GM12878 (cell line): ENCODE measurements at regions not wholly inside any gene's neighbourhood (a gene's known extent, or its start where the extent isn't known, plus 50 kb on each side); places are given as distances from the start of the nearest gene placed in this dataset.

Experiments
- ATAC-seq: fragments of 200-7000 bp; cut with Tn5 transposase; 3 replicates; pipeline ENCODE4 v1.9.1; 2020; ENCODE audit warnings: mild to moderate bottlenecking, moderate library complexity
- BruUV-seq: library from RNA; stranded (reverse); fragments of 400-500 nt; replicated peaks from 2 replicates; lab custom pipeline; 2021; lab: Mats Ljungman, UMichigan
- CTCF ChIA-PET: fragments of 300-600 bp; sonication (Branson Sonifier 250); formaldehyde crosslinking; extraction: SDS; loops from one replicate; lab custom pipeline; 2021; ENCODE audit warnings: inconsistent platforms; lab: Yijun Ruan, JAX
- POLR2A ChIA-PET: fragments of 350-600 bp; formaldehyde crosslinking; extraction: SDS; loops from one replicate; lab custom pipeline; 2021; ENCODE audit warnings: inconsistent platforms; lab: Charles Lee
- RAD21 ChIA-PET: fragments of 300-600 bp; sonication (Branson Sonifier 250); formaldehyde crosslinking; loops from one replicate; lab custom pipeline; 2023; ENCODE audit warnings: antibody characterized with exemption; ENCODE audit not compliant: unreplicated experiment; lab: Charles Lee
- SMC1A ChIA-PET: fragments of 300-600 bp; sonication (Branson Sonifier 250); formaldehyde crosslinking; loops from one replicate; lab custom pipeline; 2023; ENCODE audit not compliant: unreplicated experiment, uncharacterized antibody; lab: Charles Lee
- DNase-seq: peaks from one replicate; pipeline ENCODE4 v3.0.0-alpha.2; 2011; ENCODE audit warnings: low read depth, low spot score
- FAIRE-seq: peaks from 3 replicates; lab custom pipeline; 2011; peaks lifted over from hg19 to GRCh38; lab: Jason Lieb, UNC
- H2AFZ ChIP-seq: 2 replicates; pipeline ENCODE4 v1.6.0; 2011; ENCODE audit warnings: low read depth, low read length, control low read depth; ENCODE audit not compliant: control insufficient read depth
- H3K27ac ChIP-seq: 2 replicates; pipeline ENCODE4 v1.5.1; 2011; ENCODE audit warnings: control low read depth; ENCODE audit not compliant: control insufficient read depth, insufficient read depth
- H3K27me3 ChIP-seq, 2 experiments: replicated peaks in 1 of 2; 2 replicates each; pipeline versions ENCODE4 v1.6.0 to v1.6.1; 2011; ENCODE audit warnings: low read length in 1 of 2; ENCODE audit not compliant: control insufficient read depth in 2 of 2, insufficient read depth in 2 of 2
- H3K36me3 ChIP-seq, 2 experiments: 2 replicates each; pipeline ENCODE4 v1.5.1; 2011; ENCODE audit warnings: low read length in 1 of 2; ENCODE audit not compliant: control insufficient read depth in 2 of 2, insufficient read depth in 2 of 2
- H3K4me1 ChIP-seq: 2 replicates; pipeline ENCODE4 v1.6.1; 2011; ENCODE audit warnings: mild to moderate bottlenecking, low read length, moderate library complexity, mixed read lengths; ENCODE audit not compliant: control insufficient read depth, insufficient read depth
- H3K4me2 ChIP-seq: 2 replicates; pipeline ENCODE4 v1.6.0; 2011; ENCODE audit warnings: control low read depth; ENCODE audit not compliant: control insufficient read depth, insufficient read depth
- H3K4me3 ChIP-seq: fragments of 200-600 bp; sonication (generic); 2 replicates; pipeline ENCODE4 v1.5.1; 2016
- H3K79me2 ChIP-seq: 2 replicates; pipeline ENCODE4 v1.6.0; 2011; ENCODE audit warnings: low read length; ENCODE audit not compliant: control insufficient read depth, insufficient read depth
- H3K9ac ChIP-seq: 2 replicates; pipeline ENCODE4 v1.8.0; 2011; ENCODE audit warnings: low read length, control low read depth, mixed read lengths; ENCODE audit not compliant: control insufficient read depth, insufficient read depth
- H3K9me3 ChIP-seq: replicated peaks from 3 replicates; pipeline ENCODE4 v1.5.1; 2011; ENCODE audit warnings: mild to moderate bottlenecking, low read length; ENCODE audit not compliant: control insufficient read depth, insufficient read depth
- H4K20me1 ChIP-seq: 2 replicates; pipeline ENCODE4 v1.6.0; 2011; ENCODE audit not compliant: control insufficient read depth, insufficient read depth
- ASH2L ChIP-seq: fragments of 300-600, 200-600 bp; sonication (generic); IDR thresholded peaks from 2 replicates; pipeline ENCODE4 v1.6.1; 2017; ENCODE audit warnings: low read depth, mild to moderate bottlenecking, borderline replicate concordance
- ATF3 ChIP-seq: IDR thresholded peaks from 2 replicates; pipeline ENCODE4 v1.6.1; 2011; ENCODE audit warnings: low read depth, mild to moderate bottlenecking, low read length, moderate library complexity, borderline replicate concordance; ENCODE audit errors: extremely low read depth
- BCL3 ChIP-seq: IDR thresholded peaks from 2 replicates; pipeline ENCODE4 v1.6.1; 2011; ENCODE audit warnings: borderline replicate concordance, low read depth, mild to moderate bottlenecking, moderate library complexity, low read length; ENCODE audit not compliant: insufficient read depth, poor library complexity, severe bottlenecking
- BHLHE40 ChIP-seq, 2 experiments: fragments of 450-650 bp in 1 of 2; IDR thresholded peaks; 2 replicates each; pipeline ENCODE4 v1.6.1; 2011 to 2017; ENCODE audit warnings: low read depth in 2 of 2, borderline replicate concordance in 1 of 2, improper control_type of control experiment in 1 of 2, low read length in 1 of 2, mild to moderate bottlenecking in 1 of 2
- BRCA1 ChIP-seq: IDR thresholded peaks from 2 replicates; pipeline ENCODE4 v1.6.1; 2011; ENCODE audit warnings: low read depth, low read length, improper control_type of control experiment
- CREM ChIP-seq: IDR thresholded peaks from 2 replicates; pipeline ENCODE4 v1.6.1; 2014; ENCODE audit warnings: antibody characterized with exemption, low read depth
- MTA3 ChIP-seq: IDR thresholded peaks from 2 replicates; pipeline ENCODE4 v1.6.1; 2012; ENCODE audit warnings: low read length, inconsistent platforms, borderline replicate concordance
- MXI1 ChIP-seq: fragments of 150-350 bp; IDR thresholded peaks from 2 replicates; pipeline ENCODE4 v1.6.1; 2011; ENCODE audit warnings: low read depth, mild to moderate bottlenecking, inconsistent platforms, low read length, improper control_type of control experiment
- MYB ChIP-seq: fragments of 150-350 bp; IDR thresholded peaks from 2 replicates; pipeline ENCODE4 v1.6.1; 2014; ENCODE audit warnings: mild to moderate bottlenecking, low read depth, low read length, borderline replicate concordance
- NBN ChIP-seq: fragments of 450-650 bp; IDR thresholded peaks from 2 replicates; pipeline ENCODE4 v1.6.1; 2016
- PAX8 ChIP-seq: fragments of 450-650 bp; IDR thresholded peaks from 2 replicates; pipeline ENCODE4 v1.6.1; 2017; ENCODE audit warnings: mild to moderate bottlenecking, moderate library complexity
- SMARCA5 ChIP-seq: fragments of 450-650 bp; IDR thresholded peaks from 2 replicates; pipeline ENCODE4 v1.6.1; 2017; ENCODE audit warnings: mild to moderate bottlenecking
- WRNIP1 ChIP-seq: IDR thresholded peaks from 2 replicates; pipeline ENCODE4 v1.6.1; 2011; ENCODE audit warnings: low read depth, low read length, improper control_type of control experiment, borderline replicate concordance
- WGBS: methylation state at CpG from one replicate; pipeline ENCODE4 v1.1.6; 2016; ENCODE audit warnings: low lambda C conversion rate; ENCODE audit not compliant: insufficient replicate concordance, insufficient coverage; ENCODE audit errors: missing lambda C conversion rate; 5-methylcytosine and 5-hydroxymethylcytosine counted together
- in situ Hi-C: fragments of 300-500 bp; cut with MboI; formaldehyde crosslinking; loops from 9 replicates; pipeline ENCODE4 v1.14.3; 2018; ENCODE audit warnings: mixed read lengths
- intact Hi-C: fragments of 100-400 bp; cut with micrococcal nuclease; formaldehyde crosslinking; loops from one replicate; pipeline ENCODE4 v1.14.2; 2022; ENCODE audit not compliant: unreplicated experiment
- TF ChIP-seq, protein P1 (sequence below): IDR thresholded peaks from 2 replicates; pipeline ENCODE4 v1.6.1; 2012; ENCODE audit warnings: low read length, inconsistent platforms
- TF ChIP-seq, protein P2 (sequence below): IDR thresholded peaks from 2 replicates; pipeline ENCODE4 v1.6.1; 2012; ENCODE audit warnings: mild to moderate bottlenecking, low read depth, low read length

DNA sequence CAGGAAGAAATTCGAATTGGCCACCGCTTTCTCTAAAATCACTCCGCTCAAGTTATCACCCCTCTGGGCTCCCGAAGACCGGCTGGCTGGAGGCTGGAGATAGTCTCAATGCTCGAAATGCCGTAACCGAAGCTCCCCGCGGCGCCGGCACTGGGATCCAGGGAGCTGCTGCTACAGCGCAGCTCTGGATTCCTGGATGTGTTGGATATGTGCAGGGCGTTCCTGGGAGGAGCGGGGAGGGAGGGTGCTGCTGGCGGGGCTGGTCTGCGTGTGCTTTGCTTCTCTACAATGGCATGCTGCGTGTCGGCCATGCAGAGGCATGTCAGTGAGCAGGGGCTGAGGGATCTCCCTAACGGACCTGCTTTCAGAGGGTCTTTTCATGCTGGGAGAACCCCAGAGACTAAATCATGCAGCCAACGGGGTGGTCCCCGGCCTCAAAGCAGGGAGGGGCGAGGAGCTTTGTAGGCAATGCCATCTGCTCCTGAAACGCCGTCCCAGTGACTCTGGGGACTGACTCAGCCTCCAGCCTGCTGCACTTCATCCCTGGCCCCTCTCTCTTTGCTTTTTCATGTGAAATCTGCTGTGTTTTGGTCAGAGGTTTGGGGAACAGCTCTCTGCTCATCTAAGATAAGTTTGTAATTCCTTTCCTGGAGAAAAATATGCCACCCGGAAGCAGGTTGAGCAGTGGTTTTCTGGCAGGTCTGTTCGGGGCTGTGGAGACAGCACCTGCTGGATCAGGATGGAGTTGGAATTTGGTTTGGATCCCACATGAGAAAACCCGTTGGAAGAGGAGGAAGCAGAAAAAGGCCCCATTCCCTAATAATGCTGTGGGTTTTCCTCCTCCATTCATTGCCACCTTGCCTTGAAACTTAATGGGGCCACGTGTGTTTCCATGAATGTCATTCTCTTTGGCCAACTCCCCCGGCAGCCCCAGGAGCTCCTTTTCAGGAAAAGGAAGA, 311.4 kb downstream of the SEC14L1 start:
- ATAC-seq (peak; percentile 13), DNase-seq (no peak), FAIRE-seq (no peak)
- H3K79me2 ChIP-seq, result peaks cover 95% of the 10 kb centered on the region
- peak overlapping the region; percentile 86 for H3K9ac ChIP-seq
- TSS peak; percentile 64 for BruUV-seq
- intact Hi-C loops (loop anchor here (2.0 kb wide), 1 partner anchor 21 kb away; no protein-coding TSS in a partner anchor), in situ Hi-C loops (loop anchor here (10.0 to 25.0 kb wide), 2 partner anchors 703 to 1190 kb away; partner anchors contain the start of gene UBALD2)
- H3K4me1 ChIP-seq, result peaks cover 49% of the 10 kb centered on the region
- H2AFZ ChIP-seq, result no peak overlapping the region
- RAD21 ChIA-PET, result interaction anchor here (1.4 to 6.8 kb wide), 11 partner anchors 7 to 127 kb away, joined by 3 to 102 read pairs (median 15); no protein-coding TSS in a partner anchor
- peak overlapping the region; percentile 98 for H3K4me2 ChIP-seq
- CTCF ChIA-PET, result interaction anchor here (0.6 to 6.4 kb wide), 11 partner anchors 8 to 120 kb away, joined by 3 to 53 read pairs (median 3); no protein-coding TSS in a partner anchor
- no peaks in the 10 kb centered on the region for H3K27me3 ChIP-seq
- SMC1A ChIA-PET, result interaction anchor here (0.8 to 5.6 kb wide), 9 partner anchors 8 to 52 kb away, joined by 3 to 46 read pairs (median 11); no protein-coding TSS in a partner anchor
- H3K9me3 ChIP-seq, result no peaks in the 10 kb centered on the region
- under 1% methylated on average over 29 of the region's 30 CpGs for WGBS
- H3K4me3 ChIP-seq, result peak overlapping the region; percentile 94
- no peaks in the 10 kb centered on the region for H4K20me1 ChIP-seq
- H3K27ac ChIP-seq, result peak overlapping the region; percentile 99
- POLR2A ChIA-PET, result interaction anchor here (0.6 to 6.4 kb wide), 9 partner anchors 8 to 392 kb away, joined by 4 to 78 read pairs (median 7); no protein-coding TSS in a partner anchor
- H3K36me3 ChIP-seq, result peaks cover 5 to 13% of the 10 kb centered on the region in 2 experiments; a peak in 3 of 4 replicates
- TF ChIP-seq, protein P1, sequence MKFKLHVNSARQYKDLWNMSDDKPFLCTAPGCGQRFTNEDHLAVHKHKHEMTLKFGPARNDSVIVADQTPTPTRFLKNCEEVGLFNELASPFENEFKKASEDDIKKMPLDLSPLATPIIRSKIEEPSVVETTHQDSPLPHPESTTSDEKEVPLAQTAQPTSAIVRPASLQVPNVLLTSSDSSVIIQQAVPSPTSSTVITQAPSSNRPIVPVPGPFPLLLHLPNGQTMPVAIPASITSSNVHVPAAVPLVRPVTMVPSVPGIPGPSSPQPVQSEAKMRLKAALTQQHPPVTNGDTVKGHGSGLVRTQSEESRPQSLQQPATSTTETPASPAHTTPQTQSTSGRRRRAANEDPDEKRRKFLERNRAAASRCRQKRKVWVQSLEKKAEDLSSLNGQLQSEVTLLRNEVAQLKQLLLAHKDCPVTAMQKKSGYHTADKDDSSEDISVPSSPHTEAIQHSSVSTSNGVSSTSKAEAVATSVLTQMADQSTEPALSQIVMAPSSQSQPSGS, result no peak
- no peak for TF ChIP-seq SMARCA5
- TF ChIP-seq MXI1, result peak; percentile 50; the same call in 1 of the 2 replicates
- no peak for TF ChIP-seq MYB
- TF ChIP-seq, protein P2, sequence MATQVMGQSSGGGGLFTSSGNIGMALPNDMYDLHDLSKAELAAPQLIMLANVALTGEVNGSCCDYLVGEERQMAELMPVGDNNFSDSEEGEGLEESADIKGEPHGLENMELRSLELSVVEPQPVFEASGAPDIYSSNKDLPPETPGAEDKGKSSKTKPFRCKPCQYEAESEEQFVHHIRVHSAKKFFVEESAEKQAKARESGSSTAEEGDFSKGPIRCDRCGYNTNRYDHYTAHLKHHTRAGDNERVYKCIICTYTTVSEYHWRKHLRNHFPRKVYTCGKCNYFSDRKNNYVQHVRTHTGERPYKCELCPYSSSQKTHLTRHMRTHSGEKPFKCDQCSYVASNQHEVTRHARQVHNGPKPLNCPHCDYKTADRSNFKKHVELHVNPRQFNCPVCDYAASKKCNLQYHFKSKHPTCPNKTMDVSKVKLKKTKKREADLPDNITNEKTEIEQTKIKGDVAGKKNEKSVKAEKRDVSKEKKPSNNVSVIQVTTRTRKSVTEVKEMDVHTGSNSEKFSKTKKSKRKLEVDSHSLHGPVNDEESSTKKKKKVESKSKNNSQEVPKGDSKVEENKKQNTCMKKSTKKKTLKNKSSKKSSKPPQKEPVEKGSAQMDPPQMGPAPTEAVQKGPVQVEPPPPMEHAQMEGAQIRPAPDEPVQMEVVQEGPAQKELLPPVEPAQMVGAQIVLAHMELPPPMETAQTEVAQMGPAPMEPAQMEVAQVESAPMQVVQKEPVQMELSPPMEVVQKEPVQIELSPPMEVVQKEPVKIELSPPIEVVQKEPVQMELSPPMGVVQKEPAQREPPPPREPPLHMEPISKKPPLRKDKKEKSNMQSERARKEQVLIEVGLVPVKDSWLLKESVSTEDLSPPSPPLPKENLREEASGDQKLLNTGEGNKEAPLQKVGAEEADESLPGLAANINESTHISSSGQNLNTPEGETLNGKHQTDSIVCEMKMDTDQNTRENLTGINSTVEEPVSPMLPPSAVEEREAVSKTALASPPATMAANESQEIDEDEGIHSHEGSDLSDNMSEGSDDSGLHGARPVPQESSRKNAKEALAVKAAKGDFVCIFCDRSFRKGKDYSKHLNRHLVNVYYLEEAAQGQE, result no peak
- TF ChIP-seq PAX8, result no peak
- TF ChIP-seq MTA3, result peak; percentile 41; the same call in 1 of the 2 replicates
- TF ChIP-seq BHLHE40 (IDR thresholded peaks at IDR 0.05; ENCODE audit: borderline replicate concordance in 1 of 2, low read depth in 2 of 2, low read length in 1 of 2), result no peak
- TF ChIP-seq BRCA1, result no peak
- no peak for TF ChIP-seq CREM
- TF ChIP-seq NBN, result no peak
- no peak for TF ChIP-seq WRNIP1
- no peak for TF ChIP-seq ATF3
- TF ChIP-seq BCL3, result no peak
- no peak for TF ChIP-seq ASH2L
